ENCODE measurements at regions not wholly inside any gene's neighbourhood (a gene's known extent, or its start where the extent isn't known, plus 50 kb on each side); places are given as distances from the start of the nearest gene placed in this dataset.

DNA sequence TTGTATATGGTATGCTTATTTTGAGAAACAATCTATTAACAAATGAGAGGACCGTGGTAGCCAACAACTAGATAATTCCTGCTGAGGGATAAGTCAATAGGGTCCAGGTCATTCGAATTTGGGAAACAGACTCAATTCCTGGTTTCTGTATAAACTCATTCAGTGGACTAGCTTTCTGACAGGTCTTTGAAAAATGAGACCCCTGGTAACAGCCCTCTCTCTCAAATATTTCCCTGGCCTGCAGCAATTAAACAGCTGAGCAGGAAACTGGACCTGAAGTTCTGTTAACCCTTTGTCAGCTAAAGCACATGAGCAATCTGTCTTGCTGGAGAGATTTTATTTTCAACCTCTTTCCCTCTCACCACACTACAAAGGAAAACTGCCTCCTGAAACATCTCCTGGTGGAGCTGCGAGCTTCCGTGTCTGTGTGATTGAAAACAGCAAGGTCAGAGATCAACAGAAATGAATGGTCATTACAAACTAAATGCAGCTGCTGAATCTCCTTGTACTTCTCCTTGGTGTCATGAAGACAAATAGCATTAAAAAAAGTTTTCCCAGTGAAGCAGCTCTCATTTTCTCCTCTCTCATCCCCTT is 70.3 kb upstream of the CCDC85A start:
- Mint-ChIP-seq H3K4me1 (ENCODE audit: unreplicated experiment) (no peaks in the 10 kb centered on the region), H3K27ac (ENCODE audit: unreplicated experiment) (no peak overlapping the region), H3K4me3 (ENCODE audit: unreplicated experiment) (no peak overlapping the region), H3K36me3 (ENCODE audit: unreplicated experiment) (no peaks in the 10 kb centered on the region), H3K27me3 (ENCODE audit: unreplicated experiment) (peaks cover 3% of the 10 kb centered on the region), H3K9me3 (ENCODE audit: unreplicated experiment) (no peaks in the 10 kb centered on the region)
- DNase-seq (ENCODE audit: extremely low spot score, unreplicated experiment), result no peak
- no peak for TF ChIP-seq CTCF (IDR thresholded peaks at IDR 0.05)

DNA sequence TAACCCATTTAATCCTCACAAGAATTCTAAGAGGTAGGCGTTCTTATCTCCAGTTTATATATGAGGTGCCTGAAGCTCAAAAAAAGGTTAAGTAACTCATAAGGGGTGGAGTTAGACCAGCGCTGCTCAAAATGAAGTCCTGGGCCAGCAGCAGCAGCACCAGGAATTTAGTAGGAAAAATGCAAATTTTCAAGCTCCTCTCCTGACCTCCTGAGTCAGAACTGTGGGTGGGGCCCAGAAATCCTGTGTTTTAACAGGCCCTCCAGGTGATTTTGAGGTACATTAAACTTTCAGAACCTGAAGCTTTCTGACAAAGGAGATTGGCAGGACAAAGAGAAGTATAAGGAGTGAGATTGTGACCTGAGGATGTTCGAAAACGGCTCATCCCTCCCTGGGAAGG is 66.0 kb upstream of the CCDC85A start:
- H3K36me3 Mint-ChIP-seq (ENCODE audit: unreplicated experiment), result no peaks in the 10 kb centered on the region

DNA sequence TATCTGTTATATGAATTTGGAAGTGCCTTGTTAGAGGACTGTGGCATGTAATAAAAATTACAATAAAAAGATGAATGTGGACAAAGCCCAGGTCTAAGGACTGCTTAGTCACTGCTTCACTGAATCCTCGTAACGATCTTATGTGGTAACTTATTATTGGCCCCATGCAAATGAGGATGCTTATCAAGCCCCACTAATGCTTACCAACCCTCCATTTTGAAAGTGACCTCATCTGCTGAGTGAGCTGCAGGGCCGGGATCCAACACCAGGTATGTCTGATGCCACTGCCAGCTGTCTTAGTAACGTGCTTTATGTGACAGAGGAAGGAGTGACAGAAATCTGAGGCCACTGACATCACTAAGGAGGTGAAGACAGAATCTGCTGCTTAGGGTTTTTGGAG is 65.3 kb upstream of the CCDC85A start:
- Mint-ChIP-seq H3K27me3 (ENCODE audit: unreplicated experiment) (peaks cover 6% of the 10 kb centered on the region), H3K4me3 (ENCODE audit: unreplicated experiment) (no peak overlapping the region), H3K36me3 (ENCODE audit: unreplicated experiment) (no peaks in the 10 kb centered on the region), H3K27ac (ENCODE audit: unreplicated experiment) (no peak overlapping the region), H3K4me1 (ENCODE audit: unreplicated experiment) (no peaks in the 10 kb centered on the region), H3K9me3 (ENCODE audit: unreplicated experiment) (no peaks in the 10 kb centered on the region)
- DNase-seq (ENCODE audit: extremely low spot score, unreplicated experiment), result no peak
- no peak for TF ChIP-seq CTCF (IDR thresholded peaks at IDR 0.05)

More for the DNA sequence above, 66.0 kb upstream of the CCDC85A start:
- no peak for DNase-seq (ENCODE audit: extremely low spot score, unreplicated experiment)
- Mint-ChIP-seq H3K4me1 (ENCODE audit: unreplicated experiment) (no peaks in the 10 kb centered on the region), H3K9me3 (ENCODE audit: unreplicated experiment) (no peaks in the 10 kb centered on the region), H3K27me3 (ENCODE audit: unreplicated experiment) (peaks cover 6% of the 10 kb centered on the region), H3K27ac (ENCODE audit: unreplicated experiment) (no peak overlapping the region), H3K4me3 (ENCODE audit: unreplicated experiment) (no peak overlapping the region)
- TF ChIP-seq CTCF (IDR thresholded peaks at IDR 0.05), result no peak

GRCh38 chr2:56121995-56122394 is 61.8 kb upstream of the CCDC85A start:
- no peaks in the 10 kb centered on the region for H3K36me3 Mint-ChIP-seq (ENCODE audit: unreplicated experiment)
- H3K4me1 Mint-ChIP-seq (ENCODE audit: unreplicated experiment), result no peaks in the 10 kb centered on the region
- DNase-seq (ENCODE audit: extremely low spot score, unreplicated experiment), result no peak
- H3K27me3 Mint-ChIP-seq (ENCODE audit: unreplicated experiment), result peaks cover 16% of the 10 kb centered on the region
- no peak for TF ChIP-seq CTCF (IDR thresholded peaks at IDR 0.05)
- H3K9me3 Mint-ChIP-seq (ENCODE audit: unreplicated experiment), result no peaks in the 10 kb centered on the region
- H3K4me3 Mint-ChIP-seq (ENCODE audit: unreplicated experiment), result no peak overlapping the region
- H3K27ac Mint-ChIP-seq (ENCODE audit: unreplicated experiment), result no peak overlapping the region

DNA sequence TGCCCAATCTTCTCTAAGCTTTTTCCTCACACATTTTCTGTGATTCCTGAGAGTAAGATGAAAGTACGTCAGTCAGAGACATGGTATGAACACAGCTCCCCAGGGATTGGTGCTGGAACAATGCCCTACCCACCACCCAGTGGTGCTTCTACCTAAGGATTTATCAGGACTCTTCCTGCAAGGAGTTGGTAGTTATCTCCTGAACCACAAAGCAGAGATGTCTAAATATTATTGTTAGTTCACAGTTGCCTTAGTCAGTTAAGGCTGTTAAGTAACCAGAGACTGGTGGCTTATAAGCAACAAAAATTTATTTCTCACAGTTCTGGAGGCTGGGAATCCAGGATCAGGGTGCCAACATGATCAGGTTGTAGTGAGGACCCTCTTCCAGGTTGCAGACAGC is 60.3 kb upstream of the CCDC85A start:
- Mint-ChIP-seq H3K4me1 (ENCODE audit: unreplicated experiment) (no peaks in the 10 kb centered on the region), H3K36me3 (ENCODE audit: unreplicated experiment) (no peaks in the 10 kb centered on the region)

More for the DNA sequence above, 60.3 kb upstream of the CCDC85A start:
- Mint-ChIP-seq H3K4me3 (ENCODE audit: unreplicated experiment) (no peak overlapping the region), H3K27ac (ENCODE audit: unreplicated experiment) (no peak overlapping the region), H3K27me3 (ENCODE audit: unreplicated experiment) (peaks cover 16% of the 10 kb centered on the region), H3K9me3 (ENCODE audit: unreplicated experiment) (no peaks in the 10 kb centered on the region)
- DNase-seq (ENCODE audit: extremely low spot score, unreplicated experiment), result no peak
- no peak for TF ChIP-seq CTCF (IDR thresholded peaks at IDR 0.05)

Measured in osteocyte (in vitro differentiated cells).